ENCODE measurements at regions not wholly inside any gene's neighbourhood (a gene's known extent, or its start where the extent isn't known, plus 50 kb on each side); places are given as distances from the start of the nearest gene placed in this dataset.
A peak's percentile ranks its signal among the peaks of the same experiment; 100 is the strongest.

- no peak for DNase-seq (ENCODE audit: low read depth in 4 of 4, low spot score in 3 of 4)
Measured at GRCh38 chr18:41758534-41758933, 196.5 kb upstream of the PIK3C3 start.

GRCh38 chr18:41756141-41756540 is 198.9 kb upstream of the PIK3C3 start:
- no peak for DNase-seq (ENCODE audit: low read depth in 4 of 4, low spot score in 3 of 4)

GRCh38 chr18:41754332-41754731 is 200.7 kb upstream of the PIK3C3 start:
- DNase-seq (ENCODE audit: low read depth in 4 of 4, low spot score in 3 of 4), result no peak

- no peak for DNase-seq (ENCODE audit: low read depth in 4 of 4, low spot score in 3 of 4)
Measured at GRCh38 chr18:41753826-41754225, 201.2 kb upstream of the PIK3C3 start.

- no peak for DNase-seq (ENCODE audit: low read depth in 4 of 4, low spot score in 3 of 4)
Measured at GRCh38 chr18:41752826-41753225, 202.2 kb upstream of the PIK3C3 start.

- no peak for DNase-seq (ENCODE audit: low read depth in 4 of 4, low spot score in 3 of 4)
Measured at GRCh38 chr18:41751652-41752051, 203.4 kb upstream of the PIK3C3 start.

- DNase-seq (ENCODE audit: low read depth in 4 of 4, low spot score in 3 of 4), result no peak
Measured at GRCh38 chr18:41751161-41751560, 203.9 kb upstream of the PIK3C3 start.

- DNase-seq (ENCODE audit: low read depth in 4 of 4, low spot score in 3 of 4), result no peak
Measured at GRCh38 chr18:41747723-41748242, 207.3 kb upstream of the PIK3C3 start.

GRCh38 chr18:41745166-41746049 is 209.6 kb upstream of the PIK3C3 start:
- peak in 3 of 4 donors; percentile 18 to 36 (median 23) for DNase-seq (ENCODE audit: low read depth in 4 of 4, low spot score in 3 of 4)

- no peak for DNase-seq (ENCODE audit: low read depth in 4 of 4, low spot score in 3 of 4)
Measured at GRCh38 chr18:41744421-41745030, 210.5 kb upstream of the PIK3C3 start.

GRCh38 chr18:41737218-41737617 is 217.8 kb upstream of the PIK3C3 start:
- DNase-seq (ENCODE audit: low read depth in 4 of 4, low spot score in 3 of 4), result no peak

- DNase-seq (ENCODE audit: low read depth in 4 of 4, low spot score in 3 of 4), result no peak
Measured at GRCh38 chr18:41734917-41735316, 220.1 kb upstream of the PIK3C3 start.

GRCh38 chr18:41732356-41732755 is 222.7 kb upstream of the PIK3C3 start:
- no peak for DNase-seq (ENCODE audit: low read depth in 4 of 4, low spot score in 3 of 4)

GRCh38 chr18:41731884-41732283 is 223.2 kb upstream of the PIK3C3 start:
- no peak for DNase-seq (ENCODE audit: low read depth in 4 of 4, low spot score in 3 of 4)

- no peak for DNase-seq (ENCODE audit: low read depth in 4 of 4, low spot score in 3 of 4)
Measured at GRCh38 chr18:41724195-41724594, 230.8 kb upstream of the PIK3C3 start.

- DNase-seq (ENCODE audit: low read depth in 4 of 4, low spot score in 3 of 4), result no peak
Measured at GRCh38 chr18:41721103-41721790, 233.8 kb upstream of the PIK3C3 start.

GRCh38 chr18:41720226-41720625 is 234.8 kb upstream of the PIK3C3 start:
- no peak for DNase-seq (ENCODE audit: low read depth in 4 of 4, low spot score in 3 of 4)

- DNase-seq (ENCODE audit: low read depth in 4 of 4, low spot score in 3 of 4), result no peak
Measured at GRCh38 chr18:41719808-41720207, 235.2 kb upstream of the PIK3C3 start.

- DNase-seq (ENCODE audit: low read depth in 4 of 4, low spot score in 3 of 4), result no peak
Measured at GRCh38 chr18:41714872-41715271, 240.2 kb upstream of the PIK3C3 start.

GRCh38 chr18:41713969-41714825 is 240.8 kb upstream of the PIK3C3 start:
- DNase-seq (ENCODE audit: low read depth in 4 of 4, low spot score in 3 of 4), result no peak
